ENCODE measurements at regions not wholly inside any gene's neighbourhood (a gene's known extent, or its start where the extent isn't known, plus 50 kb on each side); places are given as distances from the start of the nearest gene placed in this dataset.
"Not testable (repeated sequence)": the region's sequence is repeated elsewhere in the genome, so short reads cannot be mapped to it uniquely, and the experiment has no call there.

- ATAC-seq: no peak
- no peak for DNase-seq
- intact Hi-C loops (cut with micrococcal nuclease): no loop called here
These were observed 388.9 kb downstream of the TNS3 start for GRCh38 chr7:47192978-47193377.

- ATAC-seq (no peak), DNase-seq (no peak)
- intact Hi-C loops (cut with micrococcal nuclease): no loop called here
These were observed 390.0 kb downstream of the TNS3 start for GRCh38 chr7:47191876-47192291.

GRCh38 chr7:47191316-47191715 is 390.6 kb downstream of the TNS3 start:
- intact Hi-C loops (cut with micrococcal nuclease): no loop called here
- DNase-seq: no peak
- ATAC-seq: peak; percentile 86

GRCh38 chr7:47190462-47190861 is 391.4 kb downstream of the TNS3 start:
- DNase-seq: no peak
- ATAC-seq: peak; percentile 53
- intact Hi-C loops (cut with micrococcal nuclease): no loop called here

GRCh38 chr7:47188653-47189315 is 393.1 kb downstream of the TNS3 start:
- no peak for DNase-seq
- intact Hi-C loops (cut with micrococcal nuclease): no loop called here
- ATAC-seq: no peak

- intact Hi-C loops (cut with micrococcal nuclease): no loop called here
- DNase-seq (no peak), ATAC-seq (no peak)
These were observed 393.8 kb downstream of the TNS3 start for GRCh38 chr7:47188136-47188535.

- no peak for ATAC-seq
- intact Hi-C loops (cut with micrococcal nuclease): no loop called here
- no peak for DNase-seq
These were observed 395.6 kb downstream of the TNS3 start for GRCh38 chr7:47186316-47186715.

- ATAC-seq (no peak), DNase-seq (no peak)
- intact Hi-C loops (cut with micrococcal nuclease): no loop called here
These were observed 396.1 kb downstream of the TNS3 start for GRCh38 chr7:47185839-47186238.

- intact Hi-C loops (cut with micrococcal nuclease): no loop called here
- ATAC-seq (peak; percentile 44), DNase-seq (no peak)
These were observed 396.7 kb downstream of the TNS3 start for GRCh38 chr7:47185170-47185569.

- ATAC-seq: no peak
- DNase-seq: peak; percentile 49
- intact Hi-C loops (cut with micrococcal nuclease): no loop called here
These were observed 397.9 kb downstream of the TNS3 start for GRCh38 chr7:47183862-47184590.

- DNase-seq (peak; percentile 63), ATAC-seq (peak; percentile 93)
- intact Hi-C loops (cut with micrococcal nuclease): no loop called here
These were observed 400.1 kb downstream of the TNS3 start for GRCh38 chr7:47181746-47182361.

- intact Hi-C loops (cut with micrococcal nuclease): no loop called here
- ATAC-seq: no peak
These were observed 401.4 kb downstream of the TNS3 start for GRCh38 chr7:47180516-47180826.

GRCh38 chr7:47179812-47180515 is 401.9 kb downstream of the TNS3 start:
- ATAC-seq (peak; percentile 52), DNase-seq (no peak)
- intact Hi-C loops (cut with micrococcal nuclease): loop anchor here (10.0 kb wide), 1 partner anchor 75 kb away; no protein-coding TSS in a partner anchor

More at GRCh38 chr7:47180516-47180826, 401.4 kb downstream of the TNS3 start:
- DNase-seq: no peak

- ATAC-seq, DNase-seq: not testable (repeated sequence)
- intact Hi-C loops (cut with micrococcal nuclease): loop anchor here (10.0 kb wide), 1 partner anchor 68 kb away; no protein-coding TSS in a partner anchor
These were observed 409.0 kb downstream of the TNS3 start for GRCh38 chr7:47172602-47173539.

- intact Hi-C loops (cut with micrococcal nuclease): loop anchor here (10.0 kb wide), 1 partner anchor 66 kb away; no protein-coding TSS in a partner anchor
- DNase-seq: no peak
- no peak for ATAC-seq
These were observed 411.4 kb downstream of the TNS3 start for GRCh38 chr7:47170516-47170915.

- DNase-seq (no peak), ATAC-seq (no peak)
- intact Hi-C loops (cut with micrococcal nuclease): no loop called here
These were observed 427.1 kb downstream of the TNS3 start for GRCh38 chr7:47154791-47155190.

- DNase-seq (no peak), ATAC-seq (no peak)
- intact Hi-C loops (cut with micrococcal nuclease): no loop called here
These were observed 428.3 kb downstream of the TNS3 start for GRCh38 chr7:47153576-47153975.

GRCh38 chr7:47153058-47153457 is 428.9 kb downstream of the TNS3 start:
- peak; percentile 59 for ATAC-seq
- no peak for DNase-seq
- intact Hi-C loops (cut with micrococcal nuclease): no loop called here

- intact Hi-C loops (cut with micrococcal nuclease): no loop called here
- no peak for ATAC-seq
- DNase-seq: no peak
These were observed 429.6 kb downstream of the TNS3 start for GRCh38 chr7:47152307-47152706.

Measured in left ventricle myocardium superior (tissue), 1 donor.